ENCODE measurements at regions not wholly inside any gene's neighbourhood (a gene's known extent, or its start where the extent isn't known, plus 50 kb on each side); places are given as distances from the start of the nearest gene placed in this dataset.
"Not testable (repeated sequence)": the region's sequence is repeated elsewhere in the genome, so short reads cannot be mapped to it uniquely, and the experiment has no call there.

DNA sequence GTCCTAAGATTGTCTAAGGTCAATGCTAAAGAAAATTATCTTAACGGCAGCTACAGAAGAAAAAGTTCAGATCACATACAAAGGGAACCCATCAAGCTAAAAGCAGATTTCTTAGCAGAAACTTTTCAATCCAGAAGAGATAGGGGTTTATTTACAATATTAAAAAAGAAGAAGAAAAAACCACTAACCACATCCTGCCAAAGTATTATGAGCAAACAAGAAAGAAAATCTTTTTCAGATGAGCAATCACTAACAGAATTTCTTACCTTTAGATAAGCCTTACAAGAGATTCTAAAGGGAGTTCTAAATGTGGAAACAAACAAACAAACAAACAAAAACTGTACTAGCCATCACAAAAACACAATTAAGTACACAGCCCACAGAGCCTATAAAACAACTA is 1015.8 kb upstream of the EPHA6 start:
- DNase-seq, result no peak

DNA sequence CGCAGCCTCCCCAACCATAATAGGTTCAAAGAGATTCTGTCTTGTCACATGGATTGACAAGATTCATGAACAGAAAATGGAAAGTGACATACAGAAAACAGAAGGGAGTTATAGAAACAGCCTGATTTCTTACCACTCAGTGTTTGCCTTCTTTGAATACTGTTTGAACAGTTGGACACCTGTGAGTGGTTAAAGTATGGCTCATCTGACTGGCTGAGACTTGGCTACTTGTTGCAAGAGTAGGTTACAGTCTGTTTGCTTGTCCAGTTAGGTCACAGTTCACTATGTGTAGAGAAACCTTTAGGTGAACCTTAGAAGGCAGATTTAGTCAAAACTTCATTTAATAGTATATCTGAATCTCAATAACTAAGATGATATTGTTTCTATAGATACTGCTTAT is 1003.9 kb upstream of the EPHA6 start:
- no peak for DNase-seq

DNA sequence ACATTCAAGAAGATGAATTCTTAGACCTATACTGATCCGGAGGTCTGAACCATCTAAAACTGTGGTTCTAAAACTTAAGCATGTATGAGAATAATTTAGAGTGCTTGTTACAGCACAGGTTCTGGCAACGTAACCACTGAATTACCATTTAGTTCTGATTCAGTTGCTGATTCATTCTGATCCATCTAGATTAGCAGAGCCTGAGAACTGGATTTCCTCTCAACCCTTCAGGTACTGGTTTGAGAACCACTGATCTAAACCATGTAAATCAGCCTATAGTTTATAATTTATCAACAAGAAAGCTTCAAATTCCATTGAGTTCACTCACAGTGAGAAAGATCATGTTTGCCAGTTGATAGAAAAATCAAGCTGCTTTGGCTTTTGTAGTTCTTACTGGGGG is 1001.1 kb upstream of the EPHA6 start:
- DNase-seq, result no peak

DNA sequence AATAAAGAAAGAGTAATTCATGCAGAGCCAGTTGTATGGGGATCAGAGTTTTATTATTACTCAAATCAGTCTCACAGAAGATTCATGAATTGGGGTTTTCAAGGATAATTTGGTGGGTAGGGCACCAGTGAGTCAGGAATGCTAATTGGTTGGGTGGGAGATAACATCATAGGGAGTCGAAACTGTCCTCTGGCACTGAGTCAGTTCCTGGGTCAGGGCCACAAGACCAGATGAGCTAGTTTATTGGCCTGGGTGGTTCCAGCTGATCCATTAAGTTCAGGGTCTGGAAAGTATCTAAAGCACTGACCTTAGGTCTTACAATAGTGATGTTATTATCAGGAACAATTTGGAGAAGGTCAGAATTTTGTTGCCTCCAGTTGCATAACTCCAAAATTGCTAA is 998.6 kb upstream of the EPHA6 start:
- no peak for DNase-seq

DNA sequence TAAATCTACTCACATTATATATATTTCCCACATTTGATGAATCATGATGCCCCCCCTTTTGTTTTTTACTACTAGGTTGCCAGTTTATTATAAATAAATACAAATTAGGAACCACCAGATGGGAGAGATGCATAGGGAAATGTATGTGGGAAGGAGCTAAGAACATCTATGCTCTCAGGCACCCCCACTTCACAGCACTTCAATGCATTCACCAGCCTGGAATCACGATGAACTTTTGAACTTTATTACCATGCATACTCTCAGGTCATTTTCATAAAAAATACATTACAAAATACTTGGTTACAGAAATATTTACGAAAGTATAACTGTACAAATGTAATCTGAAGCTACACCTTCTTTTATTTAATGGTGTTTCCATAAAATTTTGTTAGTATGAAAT is 988.0 kb upstream of the EPHA6 start:
- no peak for DNase-seq

DNA sequence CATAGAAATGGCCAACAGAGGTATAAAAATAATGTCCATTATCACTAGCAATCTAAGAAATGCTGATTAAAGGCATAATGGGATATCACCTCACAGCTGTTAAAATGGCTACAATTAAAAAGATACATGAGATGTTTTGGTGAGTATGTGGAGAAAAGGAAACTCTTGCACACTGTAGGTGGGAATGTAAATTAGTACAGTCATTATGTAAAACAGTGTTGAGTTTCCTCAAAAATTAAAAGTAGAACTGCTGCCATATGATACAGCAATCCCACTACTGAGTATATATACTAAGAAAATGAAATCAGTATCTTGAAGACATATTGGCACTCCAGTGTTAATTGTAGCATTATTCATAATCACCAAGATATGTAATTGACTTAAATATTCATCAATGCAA is 982.2 kb upstream of the EPHA6 start:
- no peak for DNase-seq

DNA sequence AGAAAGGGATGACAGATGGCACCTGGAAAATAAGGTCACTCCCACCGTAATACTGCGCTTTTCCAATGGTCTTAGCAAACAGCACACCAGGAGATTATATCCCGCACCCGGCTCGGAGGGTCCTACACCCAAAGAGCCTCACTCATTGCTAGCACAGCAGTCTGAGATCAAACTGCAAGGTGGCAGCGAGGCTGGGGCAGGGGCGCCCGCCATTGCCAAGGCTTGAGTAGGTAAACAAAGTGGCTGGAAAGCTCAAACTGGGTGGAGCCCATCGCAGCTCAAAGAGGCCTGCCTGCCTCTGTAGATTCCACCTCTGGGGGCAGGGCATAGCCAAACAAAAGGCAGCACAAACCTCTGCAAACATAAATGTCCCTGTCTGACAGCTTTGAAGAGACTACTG is 953.8 kb upstream of the EPHA6 start:
- not testable (repeated sequence) for DNase-seq

DNA sequence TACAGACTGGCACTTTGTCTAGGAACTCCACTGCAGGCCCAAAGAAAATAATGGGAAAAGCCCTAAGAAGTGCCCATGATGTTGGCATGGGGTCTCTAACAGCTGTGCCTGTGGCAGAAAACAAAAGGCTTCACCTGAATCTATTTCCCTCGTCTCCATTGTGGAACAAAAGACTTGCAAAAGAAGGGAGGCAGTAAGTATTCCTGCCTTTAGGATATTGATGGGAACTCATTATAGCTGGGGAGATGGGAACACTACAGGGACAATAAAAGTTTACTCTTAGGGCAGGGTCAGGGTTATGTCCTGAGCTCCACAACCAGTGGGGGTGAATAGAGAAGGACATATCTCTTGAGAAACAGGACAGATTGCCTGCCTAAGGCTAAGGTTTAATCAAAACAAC is 930.6 kb upstream of the EPHA6 start:
- no peak for DNase-seq

DNA sequence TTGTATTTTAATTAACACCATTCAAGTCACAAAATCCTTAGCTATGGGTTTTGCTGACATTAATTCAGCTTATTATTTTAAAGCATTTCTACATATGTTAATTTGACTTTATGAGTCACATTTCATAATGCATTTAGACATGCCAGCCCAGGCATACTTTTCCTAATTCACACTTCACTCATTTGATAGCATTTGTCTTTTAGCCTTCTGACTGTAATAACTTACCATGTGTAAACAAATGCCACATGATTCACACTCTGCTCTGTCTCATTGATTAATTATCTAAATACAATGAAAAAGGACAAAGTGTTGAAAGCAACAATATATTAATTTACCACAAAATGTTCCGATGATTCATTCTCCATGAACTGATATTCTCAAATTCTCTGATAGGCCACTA is 927.8 kb upstream of the EPHA6 start:
- no peak for DNase-seq

DNA sequence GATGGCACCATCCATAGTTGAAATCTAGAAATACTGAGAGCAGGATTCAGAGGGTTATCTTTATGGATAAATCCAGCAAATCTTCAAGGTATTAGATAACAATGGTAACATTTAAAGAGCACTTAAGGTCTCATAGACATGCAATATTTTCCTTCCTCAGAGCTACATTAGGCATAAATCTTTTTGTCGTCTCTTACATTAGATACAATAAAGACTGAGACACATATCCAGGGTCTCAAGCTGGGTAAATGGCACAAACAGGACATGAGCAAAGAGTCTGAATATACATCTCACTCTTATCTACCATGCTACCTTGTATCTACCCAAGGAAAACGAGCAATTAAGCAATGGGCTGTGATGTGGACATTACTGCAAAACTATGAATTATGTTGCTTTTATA is 927.3 kb upstream of the EPHA6 start:
- DNase-seq, result no peak

DNA sequence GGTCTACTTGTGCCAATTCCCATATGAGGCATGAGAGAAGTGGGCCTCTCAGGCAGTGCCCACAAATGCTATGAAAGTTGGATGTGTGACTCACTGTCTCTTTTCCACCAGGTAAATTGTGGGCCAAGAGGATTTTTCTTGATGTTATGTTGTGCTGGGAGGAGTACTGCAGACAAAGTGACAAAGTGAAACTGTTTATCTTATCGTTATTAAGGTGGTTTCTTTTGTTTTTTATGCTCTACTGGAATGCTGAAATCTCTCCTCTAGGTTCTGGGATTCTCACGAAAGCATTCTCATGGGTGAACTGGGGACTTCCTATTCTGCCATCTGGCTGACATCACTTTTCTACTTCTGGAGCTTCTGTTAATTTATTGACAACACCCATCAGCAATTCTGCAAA is 919.6 kb upstream of the EPHA6 start:
- DNase-seq, result no peak

DNA sequence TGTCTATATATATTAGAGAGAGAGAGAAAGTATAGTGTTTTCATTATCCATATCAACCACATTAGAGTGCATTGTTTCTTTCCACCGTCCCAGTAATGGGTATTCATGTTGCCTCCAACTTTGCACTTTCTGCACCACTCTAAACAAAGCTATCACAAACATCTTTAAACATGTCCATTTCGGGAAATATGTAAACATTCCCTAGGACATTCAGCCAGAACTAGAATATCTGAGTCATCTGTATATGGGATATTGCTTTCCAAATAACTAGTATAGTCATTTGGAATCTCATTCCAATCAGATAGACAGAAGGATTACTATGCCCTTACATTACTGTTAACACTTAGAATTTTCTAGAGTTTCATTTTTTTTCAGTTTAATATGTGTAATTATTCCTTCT is 914.9 kb upstream of the EPHA6 start:
- no peak for DNase-seq

DNA sequence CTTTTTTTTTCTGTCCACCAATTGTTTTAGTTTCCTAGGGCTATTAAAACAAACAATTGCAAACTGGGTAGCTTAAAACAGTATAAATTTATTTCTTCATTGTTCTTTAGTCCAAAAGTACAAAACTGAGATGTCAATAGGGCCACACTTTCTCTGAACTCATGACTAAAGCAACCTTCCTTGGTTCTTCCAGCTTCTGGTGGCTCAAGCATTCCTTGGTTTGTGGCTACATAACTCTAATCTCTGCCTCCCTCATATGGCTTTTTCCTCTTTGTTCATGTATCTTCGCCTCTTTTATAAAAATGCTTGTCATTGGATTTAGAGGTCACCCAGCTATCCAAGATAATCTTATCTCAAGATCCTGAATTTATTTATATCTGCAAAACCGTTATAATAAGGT is 914.5 kb upstream of the EPHA6 start:
- no peak for DNase-seq

DNA sequence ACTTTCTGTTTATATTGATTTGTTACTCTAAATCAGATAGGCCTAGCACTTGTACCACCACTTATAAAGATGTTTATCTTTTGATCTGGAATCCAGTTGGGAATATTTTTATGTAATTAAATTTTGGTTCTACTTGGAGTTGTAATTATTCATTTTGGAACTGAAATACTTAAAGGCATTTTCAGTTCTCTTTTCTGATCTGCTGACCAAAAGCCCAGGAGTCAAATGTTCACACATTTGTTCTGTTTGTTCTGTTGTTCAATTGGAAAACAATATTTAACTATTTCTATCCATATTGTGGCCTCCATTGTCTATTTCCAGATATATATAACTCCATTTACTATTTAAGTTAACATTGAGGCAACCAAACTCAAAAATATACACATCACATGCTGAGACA is 912.4 kb upstream of the EPHA6 start:
- DNase-seq, result no peak

DNA sequence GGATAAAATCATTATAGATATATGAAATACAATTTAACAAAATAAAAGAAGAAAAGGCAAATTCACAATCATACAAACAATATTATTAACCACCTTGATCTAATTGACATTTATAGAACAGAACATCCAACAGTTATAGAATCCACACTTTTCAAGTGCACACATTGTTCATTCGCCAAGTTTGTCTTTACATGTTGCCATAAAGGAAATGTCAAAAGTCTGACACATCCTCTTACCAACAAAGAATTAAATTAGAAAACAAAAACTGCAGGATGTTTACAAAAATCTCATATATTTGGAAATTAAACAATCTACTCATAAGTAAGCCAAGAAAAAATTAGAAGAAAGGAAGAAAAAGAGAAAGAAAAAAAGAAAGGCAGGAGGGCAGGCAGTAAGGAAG is 909.2 kb upstream of the EPHA6 start:
- DNase-seq, result no peak

DNA sequence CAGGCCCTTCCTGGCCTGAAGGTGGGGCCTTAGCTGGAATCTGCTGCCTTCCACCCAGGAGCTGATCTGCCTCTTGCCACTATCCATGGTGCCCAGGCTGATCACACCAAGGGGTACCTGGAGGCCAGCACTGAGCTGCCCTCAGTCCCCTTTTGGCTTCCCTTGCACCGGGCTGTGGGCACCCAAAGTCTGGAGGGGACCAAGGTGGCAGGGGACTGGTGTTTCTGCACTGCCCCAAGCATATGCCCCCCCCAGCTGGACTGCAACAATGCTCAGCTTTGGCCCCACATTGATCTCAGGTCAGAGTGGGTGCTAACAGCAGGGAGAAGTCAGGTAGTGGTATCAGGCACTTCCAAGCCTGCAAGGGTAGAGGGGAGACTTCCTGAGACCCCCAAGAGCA is 902.6 kb upstream of the EPHA6 start:
- no peak for DNase-seq

DNA sequence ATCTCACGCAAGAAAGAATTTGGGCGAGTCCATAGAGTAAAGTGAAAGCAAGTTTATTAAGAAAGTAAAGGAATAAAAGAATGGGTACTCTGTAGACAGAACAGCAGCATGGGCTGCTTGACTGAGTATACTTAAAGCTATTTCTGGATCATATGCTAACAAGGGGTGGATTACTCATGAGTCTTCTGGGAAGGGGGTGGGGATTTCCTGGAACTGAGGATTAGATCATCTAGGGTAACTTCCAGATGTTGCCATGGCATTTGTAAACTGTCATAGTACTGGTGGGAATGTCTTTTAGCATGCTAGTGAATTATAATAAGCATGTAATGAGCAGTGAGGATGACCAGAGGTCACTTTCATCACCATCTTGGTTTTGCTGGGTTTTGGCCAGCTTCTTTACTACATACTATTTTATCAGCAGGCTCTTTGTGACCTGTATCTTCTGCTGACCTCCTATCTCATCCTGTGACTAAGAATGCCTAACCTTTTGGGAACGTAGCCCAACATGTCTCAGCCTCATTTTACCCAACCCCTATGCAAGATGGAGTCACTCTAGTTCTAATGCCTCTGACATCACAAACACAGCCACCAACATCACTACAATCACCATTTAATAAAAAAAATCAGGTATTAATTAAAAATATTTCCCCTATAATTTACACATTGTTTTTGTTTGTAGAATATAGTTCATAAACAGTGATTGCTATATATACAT is 890.7 kb upstream of the EPHA6 start:
- no peak for DNase-seq

DNA sequence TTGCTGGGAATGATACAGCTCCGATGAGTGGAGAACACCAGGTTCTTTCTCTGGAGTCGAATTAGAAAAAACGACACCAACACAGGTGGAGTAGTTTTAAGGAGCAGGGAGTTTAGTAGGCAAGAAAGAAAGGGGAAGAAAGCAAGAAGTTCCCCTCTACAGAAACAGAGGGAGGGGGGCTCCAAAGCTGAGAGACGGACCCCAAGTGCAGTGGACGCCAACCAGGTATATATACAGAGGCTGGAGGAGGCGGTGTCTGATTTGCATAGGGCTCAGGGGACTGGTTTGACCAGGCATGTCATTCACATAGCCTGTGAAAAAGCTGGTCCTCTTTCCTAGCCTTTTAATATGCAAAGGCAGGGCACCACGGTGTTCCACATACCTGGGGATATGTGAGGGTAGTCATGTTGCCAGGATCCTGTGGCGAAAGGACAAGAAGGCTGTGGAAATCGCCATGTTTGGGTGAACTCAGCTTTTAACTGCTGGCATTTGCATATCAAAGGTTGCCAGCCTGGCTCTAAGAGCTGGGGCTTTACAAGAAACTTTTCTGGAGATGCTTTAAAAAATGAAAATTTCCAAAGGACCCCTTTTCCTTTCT is 887.4 kb upstream of the EPHA6 start:
- DNase-seq, result no peak

DNA sequence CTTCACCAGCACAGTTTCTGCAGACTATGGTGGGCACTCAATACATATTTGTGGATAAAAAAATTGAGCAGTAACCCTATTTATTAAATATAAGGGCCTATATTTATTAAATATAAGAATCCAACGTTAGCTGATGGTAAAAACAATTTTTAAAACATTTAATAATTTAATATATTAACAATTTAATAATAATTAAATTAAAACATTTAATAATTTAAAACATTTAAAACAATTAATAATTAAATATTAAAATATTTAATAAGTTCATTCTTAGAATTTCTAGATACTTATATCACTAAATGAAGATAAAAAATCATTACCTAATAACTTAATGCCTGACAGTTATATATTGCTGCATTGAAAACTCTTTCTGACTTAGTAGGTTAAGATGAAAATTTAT is 880.2 kb upstream of the EPHA6 start:
- no peak for DNase-seq

DNA sequence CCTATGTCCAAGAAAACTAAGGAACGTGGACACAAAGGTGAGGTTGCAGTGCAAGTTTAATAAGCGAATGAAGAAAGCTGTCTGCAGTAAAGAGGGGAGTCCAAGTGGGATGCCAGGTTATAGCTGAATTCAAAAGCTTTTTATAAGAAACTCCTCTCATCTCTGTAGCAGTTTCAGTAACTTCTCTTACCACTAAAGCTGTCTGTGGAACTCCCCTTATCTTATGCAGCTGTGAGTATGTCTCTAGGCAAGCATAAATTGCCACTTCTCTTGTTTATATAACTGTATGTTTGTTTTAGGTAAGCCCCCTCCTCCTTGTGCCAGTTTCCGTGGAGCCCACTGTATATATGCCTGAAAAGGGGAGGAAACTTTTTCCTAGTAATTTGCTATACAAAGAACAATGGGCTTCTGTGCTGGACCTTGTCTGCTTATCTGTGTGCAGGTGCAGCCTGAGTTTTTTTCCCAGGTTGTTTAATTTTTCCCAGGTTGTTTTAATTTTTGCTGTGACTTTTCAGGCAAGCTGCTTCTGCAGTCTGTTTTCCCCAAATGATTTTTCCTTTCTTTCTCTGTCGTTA is 875.1 kb upstream of the EPHA6 start:
- no peak for DNase-seq

DNA sequence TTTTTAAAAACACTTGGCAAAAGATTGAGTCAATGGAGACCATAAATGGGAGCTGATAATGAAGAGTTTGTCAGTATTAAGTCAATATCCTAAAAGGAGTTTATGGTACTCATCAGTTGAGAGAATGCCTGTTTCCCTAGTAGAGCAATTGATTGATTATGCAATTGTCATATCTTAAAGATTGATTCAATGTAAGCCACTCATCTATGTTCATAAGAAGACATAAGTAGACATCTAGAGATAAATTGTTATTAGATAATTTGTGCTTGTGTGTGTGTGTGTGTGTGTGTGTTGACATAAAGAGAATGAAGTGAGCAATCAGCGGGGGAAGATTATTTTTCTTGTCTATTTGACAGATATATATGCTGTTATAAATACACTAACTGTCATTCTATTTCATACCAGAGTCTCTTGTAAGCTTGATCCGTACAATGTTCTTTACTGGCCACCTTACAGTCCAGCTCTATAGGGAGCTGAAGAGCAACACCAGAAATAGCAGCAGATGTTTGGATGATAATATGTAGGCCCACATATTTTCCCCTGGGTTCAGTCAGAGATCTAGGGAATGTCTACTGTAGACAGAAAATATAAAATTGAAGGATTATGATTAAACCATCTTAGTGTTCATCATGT is 848.6 kb upstream of the EPHA6 start:
- no peak for DNase-seq

DNA sequence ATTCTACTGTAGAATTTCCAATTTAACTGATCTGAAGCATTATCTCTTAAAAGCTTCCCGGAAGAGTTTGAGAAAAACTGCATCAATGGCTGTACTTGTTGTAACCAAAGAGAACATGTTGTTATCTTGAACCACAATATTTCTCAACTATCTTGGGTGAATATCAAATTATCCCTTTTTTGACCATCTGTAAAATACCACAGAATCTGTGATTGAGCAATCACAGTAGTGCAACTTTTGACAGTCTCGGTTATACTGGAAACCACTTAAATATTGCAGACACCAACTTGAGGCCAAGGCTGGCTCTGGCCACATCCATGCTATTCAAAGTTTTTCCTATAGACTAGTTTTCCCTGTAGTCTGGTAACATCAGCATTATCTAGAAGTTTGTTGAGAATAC is 842.8 kb upstream of the EPHA6 start:
- no peak for DNase-seq

DNA sequence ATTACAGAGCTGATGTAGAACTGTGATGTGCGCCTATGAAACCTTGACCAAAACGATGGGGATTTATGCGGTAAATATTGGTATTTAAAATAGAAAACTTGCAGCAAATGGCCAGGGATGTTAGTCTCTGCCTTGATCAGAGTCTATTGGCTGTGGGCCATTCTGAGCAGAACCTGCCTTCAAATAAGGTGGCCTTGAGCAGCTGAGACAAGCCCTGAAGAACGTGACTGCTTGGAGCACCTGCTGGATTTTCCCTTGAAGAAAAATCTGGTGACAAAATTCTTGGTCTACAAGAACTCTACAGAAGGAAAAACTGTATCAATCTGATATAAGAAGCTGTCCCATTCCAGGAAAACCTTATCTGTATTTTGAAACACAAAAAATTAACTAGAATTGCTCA is 820.1 kb upstream of the EPHA6 start:
- DNase-seq, result no peak

DNA sequence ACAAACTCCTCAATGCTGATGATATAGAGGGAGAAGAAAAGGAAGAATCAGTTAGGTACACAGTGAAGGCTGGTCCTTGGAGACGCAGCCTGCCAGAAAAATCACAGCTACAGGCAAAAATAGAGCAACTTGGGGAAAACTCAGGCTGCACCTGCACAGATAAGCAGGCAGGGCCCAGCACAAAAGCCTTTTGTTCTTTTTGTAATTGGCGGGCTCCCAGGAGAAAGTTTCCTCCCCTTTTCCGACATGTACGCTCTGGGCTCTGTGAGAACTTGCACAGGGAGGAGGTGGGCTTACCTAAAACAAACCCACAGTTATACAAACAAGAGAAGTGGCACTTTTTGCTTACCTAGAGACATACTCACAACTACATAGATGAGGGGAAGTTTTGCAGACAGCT is 813.4 kb upstream of the EPHA6 start:
- no peak for DNase-seq

Data from occipital lobe (tissue), 1 donor.